Kidney (tissue), 13 donors: ENCODE measurements at regions not wholly inside any gene's neighbourhood (a gene's known extent, or its start where the extent isn't known, plus 50 kb on each side); places are given as distances from the start of the nearest gene placed in this dataset.

Experiments used
- DNase-seq, 5 donors: peaks; one replicate each; pipeline ENCODE4 v3.0.0-alpha.2; 2013 to 2020
- FAIRE-seq: peaks from 2 replicates; lab custom pipeline; 2012; peaks lifted over from hg19 to GRCh38; lab: Jason Lieb, UNC
- H3K27ac ChIP-seq, 2 donors: one replicate each; pipeline ENCODE4 v1.7.0; 2013; ENCODE audit warnings: low read depth in 2 of 2, low read length in 2 of 2, inconsistent platforms in 1 of 2
- H3K27me3 ChIP-seq: one replicate; pipeline ENCODE4 v1.7.1; 2013; ENCODE audit warnings: low read length, inconsistent platforms; ENCODE audit not compliant: control insufficient read depth, insufficient read depth
- H3K36me3 ChIP-seq, 3 donors: one replicate each; pipeline versions ENCODE4 v1.7.0 to v1.7.1; 2013; ENCODE audit warnings: low read length in 3 of 3, control low read depth in 1 of 3, inconsistent platforms in 1 of 3; ENCODE audit not compliant: insufficient read depth in 3 of 3, control insufficient read depth in 2 of 3
- H3K4me1 ChIP-seq, 3 donors: one replicate each; pipeline versions ENCODE4 v1.7.0 to v1.7.1; 2013; ENCODE audit warnings: low read length in 3 of 3, inconsistent platforms in 1 of 3, low read depth in 1 of 3; ENCODE audit not compliant: control insufficient read depth in 2 of 3, insufficient read depth in 2 of 3
- H3K4me3 ChIP-seq, 3 donors: one replicate each; pipeline versions ENCODE4 v1.7.0 to v1.8.1; 2013; ENCODE audit warnings: low read length in 3 of 3, control low read depth in 1 of 3, inconsistent platforms in 1 of 3
- H3K9ac ChIP-seq, 3 donors: one replicate each; pipeline versions ENCODE4 v1.7.0 to v1.7.1; 2013; ENCODE audit warnings: low read length in 3 of 3, control low read depth in 1 of 3, inconsistent platforms in 1 of 3
- H3K9me3 ChIP-seq, 3 donors: one replicate each; pipeline versions ENCODE4 v1.7.0 to v1.7.1; 2013; ENCODE audit warnings: low read length in 3 of 3, control low read depth in 1 of 3, inconsistent platforms in 1 of 3; ENCODE audit not compliant: control insufficient read depth in 2 of 3, insufficient read depth in 1 of 3
- CTCF ChIP-seq: IDR thresholded peaks from 3 replicates; pipeline ENCODE4 v1.5.1; 2012; ENCODE audit warnings: mild to moderate bottlenecking, moderate library complexity, borderline replicate concordance; ENCODE audit not compliant: insufficient read depth; ENCODE audit errors: extremely low read depth
- intact Hi-C: fragments of 100-400 bp; cut with DNase I; formaldehyde crosslinking; loops from one replicate; pipeline ENCODE4 v1.11.1; 2022
- donor health status: control.
- donor health status: control.
- donor health status: control.
- donor health status: control.
- donor health status: control.
- donor health status: DM: yes; HTN: yes; CAD: no.
- donor health status: Normal renal cell carcinoma (clear cell type).

GRCh38 chr1:34645919-34646318 lies 108.9 kb upstream of the GJB5 start:
- no peaks in the 10 kb centered on the region for H3K36me3 ChIP-seq
- H3K9me3 ChIP-seq: no peaks in the 10 kb centered on the region
- no peaks in the 10 kb centered on the region for H3K4me1 ChIP-seq
- no peak for FAIRE-seq
- no peak for DNase-seq
- TF ChIP-seq CTCF: no peak
- intact Hi-C loops: no loop called here
- H3K27me3 ChIP-seq: no peaks in the 10 kb centered on the region
- H3K27ac ChIP-seq: no peak overlapping the region
- H3K9ac ChIP-seq: no peak overlapping the region
- no peak overlapping the region for H3K4me3 ChIP-seq

- FAIRE-seq (no peak), DNase-seq (no peak)
- no peaks in the 10 kb centered on the region for H3K27me3 ChIP-seq
Measured at GRCh38 chr1:34648501-34648900, 106.3 kb upstream of the GJB5 start.

GRCh38 chr1:34650090-34650489 lies 104.8 kb upstream of the GJB5 start:
- FAIRE-seq: no peak
- H3K9me3 ChIP-seq: no peaks in the 10 kb centered on the region

More at GRCh38 chr1:34648501-34648900, 106.3 kb upstream of the GJB5 start:
- no peaks in the 10 kb centered on the region for H3K9me3 ChIP-seq
- H3K4me1 ChIP-seq: no peaks in the 10 kb centered on the region
- no peak for TF ChIP-seq CTCF
- intact Hi-C loops: no loop called here
- H3K9ac ChIP-seq: no peak overlapping the region
- H3K4me3 ChIP-seq: no peak overlapping the region
- H3K27ac ChIP-seq: no peak overlapping the region
- H3K36me3 ChIP-seq: no peaks in the 10 kb centered on the region

More at GRCh38 chr1:34650090-34650489, 104.8 kb upstream of the GJB5 start:
- Histone ChIP-seq H3K27me3 (no peaks in the 10 kb centered on the region), H3K36me3 (no peaks in the 10 kb centered on the region), H3K4me3 (no peak overlapping the region), H3K9ac (no peak overlapping the region), H3K4me1 (no peaks in the 10 kb centered on the region), H3K27ac (no peak overlapping the region)
- TF ChIP-seq CTCF: no peak
- intact Hi-C loops: no loop called here
- DNase-seq: no peak
